Transverse colon (tissue), 4 donors: ENCODE measurements at regions not wholly inside any gene's neighbourhood (a gene's known extent, or its start where the extent isn't known, plus 50 kb on each side); places are given as distances from the start of the nearest gene placed in this dataset.

Experiments
- DNase-seq: peaks from one replicate; pipeline ENCODE4 v3.0.0-alpha.2; 2019
- H3K27ac ChIP-seq, 4 donors: fragments of 200-600 bp; sonication (generic); 2 replicates each; pipeline ENCODE4 v1.5.1; 2016 to 2018; ENCODE audit warnings: inconsistent platforms in 4 of 4
- H3K27me3 ChIP-seq: fragments of 200-600 bp; sonication (generic); 2 replicates; pipeline ENCODE4 v1.5.1; 2017; ENCODE audit warnings: inconsistent platforms
- H3K36me3 ChIP-seq, 4 donors: fragments of 200-600 bp; sonication (generic); 2 replicates each; pipeline ENCODE4 v1.5.1; 2017 to 2019; ENCODE audit warnings: inconsistent platforms in 4 of 4
- H3K4me1 ChIP-seq, 4 donors: fragments of 200-600 bp; sonication (generic); 2 replicates each; pipeline ENCODE4 v1.5.1; 2017 to 2020; ENCODE audit warnings: inconsistent platforms in 4 of 4
- H3K4me3 ChIP-seq, 4 donors: fragments of 200-600 bp; sonication (generic); 1 replicate in 1 of 4; 2 replicates in 3 of 4; pipeline versions ENCODE4 v1.5.1 to v1.6.1; 2017 to 2019; ENCODE audit warnings: inconsistent platforms in 4 of 4
- H3K9me3 ChIP-seq, 2 donors: fragments of 200-600 bp; sonication (generic); 2 replicates each; pipeline ENCODE4 v1.5.1; 2017 to 2019; ENCODE audit warnings: inconsistent platforms in 2 of 2
- EP300 ChIP-seq: sonication (generic); formaldehyde crosslinking; IDR thresholded peaks from one replicate; pipeline ENCODE4 v1.6.1; 2017; ENCODE audit warnings: antibody characterized with exemption, low read depth
- POLR2A ChIP-seq: fragments of 450-650 bp; IDR thresholded peaks from one replicate; pipeline ENCODE4 v1.6.1; 2016; ENCODE audit warnings: antibody characterized with exemption, mild to moderate bottlenecking, moderate library complexity
- POLR2AphosphoS5 ChIP-seq, 3 donors: sonication (generic); formaldehyde crosslinking; IDR thresholded peaks; one replicate each; pipeline ENCODE4 v1.6.1; 2016; ENCODE audit warnings: antibody characterized with exemption in 3 of 3
- WGBS, 2 donors: methylation state at CpG; one replicate each; pipeline ENCODE4 v1.1.5; 2018; ENCODE audit warnings: low coverage in 1 of 2; 5-methylcytosine and 5-hydroxymethylcytosine counted together
- in situ Hi-C, 4 donors: fragments of 200-750 bp; cut with MboI; loops; one replicate each; pipeline versions ENCODE4 v1.15.0 to v1.15.1; 2017; ENCODE audit warnings: low sequenced_read_pairs in 3 of 4, low pct_ligation_motif_present in 1 of 4, low pct_unique_long_range_greater_than_20kb in 1 of 4
- intact Hi-C: fragments of 100-400 bp; cut with DNase I; formaldehyde crosslinking; loops from one replicate; pipeline ENCODE4 v1.15.1; 2023; ENCODE audit warnings: low total_unique reads
- TF ChIP-seq, protein P1 (sequence below), 5 experiments: fragments of 200-600 bp in 3 of 5; fragments of 450-650 bp in 2 of 5; sonication (generic) in 3 of 5; IDR thresholded peaks; 1 replicate in 2 of 5; 2 replicates in 3 of 5; pipeline ENCODE4 v1.5.1; 2016 to 2017; ENCODE audit warnings: antibody characterized with exemption in 5 of 5, inconsistent platforms in 3 of 5, mild to moderate bottlenecking in 2 of 5, moderate library complexity in 1 of 5

DNA sequence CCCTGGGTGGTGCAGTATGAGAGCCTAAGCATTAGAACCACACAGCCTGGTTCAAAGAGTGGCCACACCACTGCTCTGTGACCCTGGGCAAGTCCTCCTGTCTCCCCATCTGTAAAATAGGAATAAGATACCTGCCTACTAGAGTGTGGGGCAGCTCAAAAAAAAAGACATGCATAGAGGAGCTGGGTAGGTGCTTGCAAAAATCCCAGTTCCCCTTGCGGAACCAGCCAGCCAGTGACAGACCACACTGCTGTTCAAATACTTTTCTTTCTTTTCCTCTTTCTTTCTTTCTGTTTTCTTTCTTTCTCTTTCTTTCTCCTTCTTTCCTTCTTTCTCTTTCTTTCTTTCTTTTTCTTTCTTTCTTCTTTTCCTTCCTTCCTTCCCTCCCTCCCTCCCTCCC, 63.0 kb upstream of the TRIM2 start:
- Histone ChIP-seq H3K9me3 (no peaks in the 10 kb centered on the region), H3K36me3 (no peaks in the 10 kb centered on the region), H3K4me3 (no peak overlapping the region), H3K27me3 (no peaks in the 10 kb centered on the region), H3K4me1 (peaks cover 0 to 20% (median 10%) of the 10 kb centered on the region in 4 donors), H3K27ac (no peak overlapping the region)
- 86% methylated on average over 1 of the region's 1 CpG for WGBS, 2 donors
- intact Hi-C loops (loop anchor here (5.0 to 10.0 kb wide), 3 partner anchors 61 to 434 kb away; partner anchors contain the start of gene TRIM2), in situ Hi-C loops (loop anchor here (5.0 to 25.0 kb wide), 6 partner anchors 171 to 446 kb away; no protein-coding TSS in a partner anchor)
- DNase-seq = no peak
- TF ChIP-seq, protein P1, sequence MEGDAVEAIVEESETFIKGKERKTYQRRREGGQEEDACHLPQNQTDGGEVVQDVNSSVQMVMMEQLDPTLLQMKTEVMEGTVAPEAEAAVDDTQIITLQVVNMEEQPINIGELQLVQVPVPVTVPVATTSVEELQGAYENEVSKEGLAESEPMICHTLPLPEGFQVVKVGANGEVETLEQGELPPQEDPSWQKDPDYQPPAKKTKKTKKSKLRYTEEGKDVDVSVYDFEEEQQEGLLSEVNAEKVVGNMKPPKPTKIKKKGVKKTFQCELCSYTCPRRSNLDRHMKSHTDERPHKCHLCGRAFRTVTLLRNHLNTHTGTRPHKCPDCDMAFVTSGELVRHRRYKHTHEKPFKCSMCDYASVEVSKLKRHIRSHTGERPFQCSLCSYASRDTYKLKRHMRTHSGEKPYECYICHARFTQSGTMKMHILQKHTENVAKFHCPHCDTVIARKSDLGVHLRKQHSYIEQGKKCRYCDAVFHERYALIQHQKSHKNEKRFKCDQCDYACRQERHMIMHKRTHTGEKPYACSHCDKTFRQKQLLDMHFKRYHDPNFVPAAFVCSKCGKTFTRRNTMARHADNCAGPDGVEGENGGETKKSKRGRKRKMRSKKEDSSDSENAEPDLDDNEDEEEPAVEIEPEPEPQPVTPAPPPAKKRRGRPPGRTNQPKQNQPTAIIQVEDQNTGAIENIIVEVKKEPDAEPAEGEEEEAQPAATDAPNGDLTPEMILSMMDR (IDR thresholded peaks at IDR 0.05) = no peak
- TF ChIP-seq POLR2A = no peak
- TF ChIP-seq POLR2AphosphoS5 (IDR thresholded peaks at IDR 0.05) = no peak
- no peak for TF ChIP-seq EP300

DNA sequence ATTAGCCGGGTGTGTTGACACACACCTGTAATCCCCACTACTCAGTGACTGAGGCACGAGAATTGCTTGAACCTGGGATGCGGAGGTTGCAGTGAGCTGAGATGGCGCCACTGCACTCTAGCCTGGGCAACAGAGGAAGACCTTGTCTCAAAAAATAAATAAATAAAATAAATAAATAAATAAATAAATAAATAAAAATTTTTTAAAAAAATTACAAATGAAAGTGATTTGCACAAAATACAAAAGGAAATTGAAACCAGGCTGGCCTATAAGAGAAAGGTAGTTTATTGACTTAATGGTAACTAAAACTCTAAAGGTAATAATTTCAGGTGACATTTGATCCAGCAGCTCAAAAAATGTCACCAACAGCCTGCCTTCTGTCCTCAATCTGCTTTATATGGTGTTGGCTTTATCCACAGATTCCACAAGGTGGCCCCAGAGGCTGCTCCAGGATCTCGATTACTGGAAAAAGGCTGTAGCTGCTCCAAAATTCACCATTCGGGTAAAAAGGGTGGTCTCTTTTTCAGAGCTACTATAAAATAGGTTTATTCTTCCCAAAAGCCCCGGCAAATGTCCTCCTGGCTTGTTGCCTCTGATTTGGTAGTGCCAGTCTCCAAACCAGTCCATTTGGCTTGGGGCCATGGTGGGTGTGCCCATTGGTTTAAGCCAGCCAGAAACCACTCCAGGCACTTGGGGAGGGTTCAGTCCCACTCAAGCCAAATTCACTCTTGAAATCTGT, 61.4 kb upstream of the TRIM2 start:
- intact Hi-C loops = loop anchor here (5.0 to 10.0 kb wide), 3 partner anchors 59 to 432 kb away; partner anchors contain the start of gene TRIM2
- in situ Hi-C loops = loop anchor here (5.0 to 25.0 kb wide), 6 partner anchors 169 to 444 kb away; no protein-coding TSS in a partner anchor
- 48 to 51% methylated on average over 3 to 7 of the region's 7 CpGs for WGBS, 2 donors

DNA sequence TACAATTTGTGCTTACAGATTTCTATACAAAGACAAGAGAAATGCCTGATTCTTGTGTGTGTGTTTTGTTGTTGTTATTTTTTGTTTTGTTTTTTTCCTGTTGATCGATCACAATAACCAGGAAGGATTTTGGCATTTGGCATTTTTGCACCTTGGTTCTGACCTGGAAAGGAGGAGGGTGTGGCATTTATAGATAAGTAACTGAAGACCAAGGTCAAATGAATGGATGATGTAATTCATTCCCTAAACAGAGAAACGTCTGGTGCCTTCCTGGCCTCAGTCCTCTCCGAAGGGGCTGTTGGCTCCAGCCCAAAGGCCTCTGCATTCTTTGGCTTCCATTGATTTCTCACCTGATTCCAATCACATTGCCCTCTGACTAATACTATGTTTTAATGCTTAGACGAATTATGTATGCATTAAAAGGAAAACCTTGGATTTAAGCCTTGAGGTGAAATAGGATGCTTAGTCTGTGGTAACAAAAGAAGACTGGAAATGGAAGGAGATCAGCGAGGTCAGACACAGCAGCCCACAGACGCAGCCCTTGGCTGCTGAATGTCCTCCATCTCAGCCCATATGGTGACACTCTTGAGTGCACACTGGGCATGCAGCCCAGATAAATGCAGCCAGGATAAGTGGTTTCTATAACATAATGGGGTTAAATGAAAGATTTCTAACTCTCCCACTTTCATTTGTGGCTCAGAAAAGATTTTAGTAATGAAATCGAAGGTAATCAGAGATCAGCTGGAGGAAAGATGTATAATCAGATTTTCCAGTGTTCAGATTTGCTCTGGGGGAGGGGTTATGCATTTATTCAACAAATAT, 60.5 kb upstream of the TRIM2 start:
- Histone ChIP-seq H3K9me3 (no peaks in the 10 kb centered on the region), H3K4me1 (peaks cover 0 to 14% (median 10%) of the 10 kb centered on the region in 4 donors), H3K4me3 (no peak overlapping the region), H3K27ac (peak overlapping the region; percentile 20 to 60 (median 38)), H3K27me3 (no peaks in the 10 kb centered on the region), H3K36me3 (no peaks in the 10 kb centered on the region)
- 14 to 20% methylated on average over 7 of the region's 7 CpGs for WGBS, 2 donors
- TF ChIP-seq, protein P1 (IDR thresholded peaks at IDR 0.05) = no peak
- TF ChIP-seq POLR2A = no peak
- no peak for TF ChIP-seq EP300
- no peak for TF ChIP-seq POLR2AphosphoS5 (IDR thresholded peaks at IDR 0.05)
- DNase-seq = peak; percentile 29
- in situ Hi-C loops = loop anchor here (5.0 to 25.0 kb wide), 6 partner anchors 169 to 444 kb away; no protein-coding TSS in a partner anchor
- intact Hi-C loops = loop anchor here (5.0 to 10.0 kb wide), 3 partner anchors 59 to 431 kb away; partner anchors contain the start of gene TRIM2

More for the DNA sequence above, 61.4 kb upstream of the TRIM2 start:
- Histone ChIP-seq H3K27ac (peak overlapping the region; percentile 20 to 60 (median 38)), H3K4me3 (peak overlapping the region in 1 of 4 donors; percentile 26), H3K36me3 (no peaks in the 10 kb centered on the region), H3K27me3 (no peaks in the 10 kb centered on the region), H3K9me3 (no peaks in the 10 kb centered on the region), H3K4me1 (peaks cover 0 to 14% (median 10%) of the 10 kb centered on the region in 4 donors)
- DNase-seq = peak; percentile 85
- TF ChIP-seq, protein P1 (IDR thresholded peaks at IDR 0.05) = peak; percentile 84 to 93 (median 84)
- no peak for TF ChIP-seq EP300
- TF ChIP-seq POLR2A = no peak
- no peak for TF ChIP-seq POLR2AphosphoS5 (IDR thresholded peaks at IDR 0.05)
